ENCODE measurements at regions not wholly inside any gene's neighbourhood (a gene's known extent, or its start where the extent isn't known, plus 50 kb on each side); places are given as distances from the start of the nearest gene placed in this dataset.

GRCh38 chr2:215791481-215791937, 221.8 kb downstream of the MREG start:
- Histone ChIP-seq H3F3A (ENCODE audit: insufficient read depth) (peaks cover 42% of the 10 kb centered on the region), H3K4me1 (ENCODE audit: insufficient read depth) (peaks cover 52% of the 10 kb centered on the region), H3K9me3 (ENCODE audit: low read depth) (no peaks in the 10 kb centered on the region), H3K4me2 (ENCODE audit: unreplicated experiment) (no peak overlapping the region), H3K27me3 (replicated peaks; ENCODE audit: insufficient read depth) (no peaks in the 10 kb centered on the region), H3K9me2 (ENCODE audit: insufficient read depth) (no peaks in the 10 kb centered on the region), H3K27ac (no peak overlapping the region), H3K36me3 (ENCODE audit: low read depth) (no peaks in the 10 kb centered on the region), H3K9ac (no peak overlapping the region), H4K20me1 (ENCODE audit: insufficient read depth) (no peaks in the 10 kb centered on the region), H2AFZ (peak overlapping the region; percentile 44; the same call in 1 of the 2 replicates), H3K79me2 (ENCODE audit: insufficient read depth) (no peaks in the 10 kb centered on the region), H3K4me3 (no peak overlapping the region)
- WGBS, 2 experiments (ENCODE audit: low coverage in 1 of 2, low lambda C conversion rate in 2 of 2, missing lambda C conversion rate in 2 of 2) = 42 to 44% methylated on average over 4 of the region's 4 CpGs
- TF ChIP-seq EZH2phosphoT487 (IDR thresholded peaks at IDR 0.05; ENCODE audit: insufficient read depth, low read depth) = no peak
- peak; percentile 56 for DNase-seq
- in situ Hi-C loops (cut with MboI) = no loop called here

- TF ChIP-seq EZH2phosphoT487 (IDR thresholded peaks at IDR 0.05; ENCODE audit: insufficient read depth, low read depth) = no peak
- no peak for TF ChIP-seq EZH2 (IDR thresholded peaks at IDR 0.05; ENCODE audit: insufficient read depth, poor library complexity, severe bottlenecking)
- Histone ChIP-seq H3K4me3 (no peak overlapping the region), H3F3A (ENCODE audit: insufficient read depth) (peaks cover 39% of the 10 kb centered on the region), H3K4me2 (ENCODE audit: unreplicated experiment) (no peak overlapping the region), H3K9ac (0 out of 2 replicates have a peak overlapping the region, but pooled peaks have one; percentile 5), H3K27me3 (replicated peaks; ENCODE audit: insufficient read depth) (no peaks in the 10 kb centered on the region), H3K9me3 (ENCODE audit: low read depth) (no peaks in the 10 kb centered on the region), H4K20me1 (ENCODE audit: insufficient read depth) (no peaks in the 10 kb centered on the region), H2AFZ (peak overlapping the region; percentile 44), H3K79me2 (ENCODE audit: insufficient read depth) (no peaks in the 10 kb centered on the region), H3K27ac (peak overlapping the region; percentile 26; the same call in 1 of the 2 replicates), H3K4me1 (ENCODE audit: insufficient read depth) (peaks cover 52% of the 10 kb centered on the region), H3K36me3 (ENCODE audit: low read depth) (no peaks in the 10 kb centered on the region), H3K9me2 (ENCODE audit: insufficient read depth) (no peaks in the 10 kb centered on the region)
- peak; percentile 26 for DNase-seq
- in situ Hi-C loops (cut with MboI) = no loop called here
- WGBS, 2 experiments (ENCODE audit: low coverage in 1 of 2, low lambda C conversion rate in 2 of 2, missing lambda C conversion rate in 2 of 2) = 40 to 41% methylated on average over 6 of the region's 6 CpGs
Observed at GRCh38 chr2:215790523-215791421, 222.6 kb downstream of the MREG start.

DNA sequence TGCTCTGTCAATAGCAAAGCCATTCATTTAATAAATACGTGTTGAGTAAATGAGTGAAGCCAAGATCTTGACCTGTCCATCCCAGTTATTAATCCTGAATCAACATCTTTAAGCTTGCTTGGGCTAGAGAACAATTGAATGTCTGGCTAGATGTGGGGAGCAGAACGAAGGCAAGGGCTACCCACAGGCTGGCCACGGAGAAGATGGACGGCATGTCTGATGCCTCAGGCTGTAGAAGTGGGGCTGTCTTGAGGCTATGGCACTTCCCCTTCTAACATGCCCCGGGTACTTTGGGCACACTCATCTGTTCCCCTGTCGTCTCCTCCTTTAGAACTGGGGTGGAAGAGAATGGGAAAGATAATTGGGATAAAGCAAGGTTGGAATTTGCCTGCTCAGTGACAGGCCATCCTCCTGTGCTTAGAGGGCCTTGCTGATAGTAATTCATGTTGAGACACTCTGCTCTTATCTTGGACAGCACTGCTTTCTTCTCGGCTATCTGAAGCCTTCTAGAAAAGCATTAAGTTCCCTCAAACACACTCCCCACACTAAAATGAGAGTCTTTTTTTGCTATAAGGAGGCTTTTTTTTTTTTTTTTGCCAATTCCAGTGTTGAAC, 225.7 kb downstream of the MREG start:
- TF ChIP-seq EZH2phosphoT487 (IDR thresholded peaks at IDR 0.05; ENCODE audit: insufficient read depth, low read depth) = no peak
- no peaks in the 10 kb centered on the region for H3K27me3 ChIP-seq (replicated peaks; ENCODE audit: insufficient read depth)
- H3K9ac ChIP-seq = no peak overlapping the region
- H3K9me2 ChIP-seq (ENCODE audit: insufficient read depth) = no peaks in the 10 kb centered on the region
- no peaks in the 10 kb centered on the region for H3K79me2 ChIP-seq (ENCODE audit: insufficient read depth)
- peaks cover 44% of the 10 kb centered on the region for H3F3A ChIP-seq (ENCODE audit: insufficient read depth)
- H3K9me3 ChIP-seq (ENCODE audit: low read depth) = no peaks in the 10 kb centered on the region
- H3K36me3 ChIP-seq (ENCODE audit: low read depth) = no peaks in the 10 kb centered on the region
- no peaks in the 10 kb centered on the region for H4K20me1 ChIP-seq (ENCODE audit: insufficient read depth)
- H3K4me2 ChIP-seq (ENCODE audit: unreplicated experiment) = no peak overlapping the region
- in situ Hi-C loops (cut with MboI) = no loop called here
- no peak overlapping the region for H2AFZ ChIP-seq
- H3K27ac ChIP-seq = no peak overlapping the region
- 92 to 93% methylated on average over 7 of the region's 7 CpGs for WGBS, 2 experiments (ENCODE audit: low coverage in 1 of 2, low lambda C conversion rate in 2 of 2, missing lambda C conversion rate in 2 of 2)
- no peak for DNase-seq
- no peak overlapping the region for H3K4me3 ChIP-seq
- H3K4me1 ChIP-seq (ENCODE audit: insufficient read depth) = peaks cover 41% of the 10 kb centered on the region

DNA sequence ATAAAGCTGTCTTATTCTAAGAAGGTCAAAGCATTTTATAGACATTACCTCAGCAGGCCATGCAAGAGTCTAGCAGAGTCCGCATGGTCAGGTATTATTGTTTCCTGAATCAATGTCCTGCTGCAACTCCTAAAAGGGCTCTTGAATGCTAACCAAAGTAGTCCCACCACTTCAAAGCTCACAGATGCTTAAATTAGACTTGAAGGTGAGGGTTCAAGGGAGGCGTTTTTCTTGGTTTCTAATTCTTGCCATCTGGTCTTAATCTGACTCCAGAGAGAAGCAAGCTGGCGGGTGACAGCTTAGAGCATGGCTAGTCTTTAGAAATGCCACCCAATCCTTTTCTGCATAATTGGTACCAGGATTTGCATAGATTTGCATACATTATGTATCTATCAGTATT, 226.3 kb downstream of the MREG start:
- Histone ChIP-seq H4K20me1 (ENCODE audit: insufficient read depth) (no peaks in the 10 kb centered on the region), H2AFZ (no peak overlapping the region), H3K4me1 (ENCODE audit: insufficient read depth) (peaks cover 41% of the 10 kb centered on the region), H3K36me3 (ENCODE audit: low read depth) (no peaks in the 10 kb centered on the region), H3K79me2 (ENCODE audit: insufficient read depth) (no peaks in the 10 kb centered on the region), H3K9me2 (ENCODE audit: insufficient read depth) (no peaks in the 10 kb centered on the region; the same call in 1 of the 2 replicates), H3K4me3 (no peak overlapping the region), H3F3A (ENCODE audit: insufficient read depth) (peaks cover 44% of the 10 kb centered on the region), H3K4me2 (ENCODE audit: unreplicated experiment) (no peak overlapping the region), H3K9me3 (ENCODE audit: low read depth) (no peaks in the 10 kb centered on the region), H3K27ac (no peak overlapping the region), H3K9ac (no peak overlapping the region), H3K27me3 (replicated peaks; ENCODE audit: insufficient read depth) (no peaks in the 10 kb centered on the region)
- DNase-seq = no peak
- 96 to 100% methylated on average over 3 of the region's 3 CpGs for WGBS, 2 experiments (ENCODE audit: low coverage in 1 of 2, low lambda C conversion rate in 2 of 2, missing lambda C conversion rate in 2 of 2)
- in situ Hi-C loops (cut with MboI) = no loop called here
- TF ChIP-seq EZH2phosphoT487 (IDR thresholded peaks at IDR 0.05; ENCODE audit: insufficient read depth, low read depth) (no peak), EZH2 (IDR thresholded peaks at IDR 0.05; ENCODE audit: insufficient read depth, poor library complexity, severe bottlenecking) (no peak)
